Natural killer cell (primary cell): ENCODE measurements at regions not wholly inside any gene's neighbourhood (a gene's known extent, or its start where the extent isn't known, plus 50 kb on each side); places are given as distances from the start of the nearest gene placed in this dataset.

Source experiments
- ATAC-seq, 3 donors: fragments of 150-1000 bp in 2 of 3; fragments of 200-7000 bp in 1 of 3; cut with Tn5 transposase; 1 replicate in 1 of 3; 2 replicates in 2 of 3; pipeline ENCODE4 v1.10.0; 2021; ENCODE audit warnings: mild to moderate bottlenecking in 2 of 3, moderate library complexity in 2 of 3
- DNase-seq, 2 donors: peaks; one replicate each; pipeline versions ENCODE4 v3.0.0 to v3.0.0-alpha.2; 2013 to 2021; ENCODE audit warnings: mixed read lengths in 1 of 2
- H3K27ac ChIP-seq: one replicate; pipeline ENCODE4 v1.5.1; 2013; ENCODE audit warnings: mild to moderate bottlenecking, low read length
- H3K27me3 ChIP-seq: one replicate; pipeline ENCODE4 v1.6.1; 2013; ENCODE audit warnings: low read length; ENCODE audit not compliant: control insufficient read depth, insufficient read depth
- H3K36me3 ChIP-seq: one replicate; pipeline ENCODE4 v1.6.1; 2013; ENCODE audit warnings: low read length; ENCODE audit not compliant: control insufficient read depth, insufficient read depth
- H3K4me1 ChIP-seq: one replicate; pipeline ENCODE4 v1.6.1; 2013; ENCODE audit warnings: low read length; ENCODE audit not compliant: control insufficient read depth, insufficient read depth
- H3K4me3 ChIP-seq: one replicate; pipeline ENCODE4 v1.5.1; 2013; ENCODE audit warnings: low read length
- H3K9me3 ChIP-seq: one replicate; pipeline ENCODE4 v1.6.1; 2013; ENCODE audit warnings: low read length; ENCODE audit not compliant: control insufficient read depth, insufficient read depth
- H3K27ac Mint-ChIP-seq, 2 donors: one replicate each; pipeline ENCODE4 v1.8.0; 2022; ENCODE audit warnings: mild to moderate bottlenecking in 2 of 2, mixed read lengths in 2 of 2, moderate library complexity in 1 of 2
- H3K27me3 Mint-ChIP-seq, 2 donors: one replicate each; pipeline ENCODE4 v1.8.0; 2022; ENCODE audit warnings: low read depth in 2 of 2, mixed read lengths in 2 of 2
- H3K36me3 Mint-ChIP-seq: one replicate; pipeline ENCODE4 v1.8.0; 2022; ENCODE audit warnings: mixed read lengths
- H3K4me1 Mint-ChIP-seq, 2 donors: one replicate each; pipeline ENCODE4 v1.8.0; 2022; ENCODE audit warnings: mixed read lengths in 2 of 2
- H3K4me3 Mint-ChIP-seq: one replicate; pipeline ENCODE4 v1.8.0; 2022; ENCODE audit warnings: mild to moderate bottlenecking, moderate library complexity, mixed read lengths
- H3K9me3 Mint-ChIP-seq, 2 donors: one replicate each; pipeline ENCODE4 v1.8.0; 2022; ENCODE audit warnings: mixed read lengths in 2 of 2
- CTCF ChIP-seq: fragments of 200-600 bp; IDR thresholded peaks from one replicate; pipeline ENCODE4 v1.8.0; 2022; ENCODE audit warnings: antibody characterized with exemption
- WGBS: methylation state at CpG from one replicate; pipeline ENCODE4 v1.1.7; 2013; ENCODE audit warnings: missing lambda C conversion rate; ENCODE audit not compliant: insufficient coverage; 5-methylcytosine and 5-hydroxymethylcytosine counted together
- intact Hi-C: fragments of 100-400 bp; cut with micrococcal nuclease; formaldehyde crosslinking; loops from one replicate; pipeline ENCODE4 v1.14.2; 2022

GRCh38 chr16:65306300-65306699 is 184.4 kb upstream of the CDH11 start:
- H3K9me3 Mint-ChIP-seq: peaks cover 0 to 3% of the 10 kb centered on the region in 2 donors
- Histone ChIP-seq H3K4me3 (no peak overlapping the region), H3K36me3 (no peaks in the 10 kb centered on the region), H3K27me3 (no peaks in the 10 kb centered on the region), H3K9me3 (no peaks in the 10 kb centered on the region), H3K27ac (no peak overlapping the region), H3K4me1 (no peaks in the 10 kb centered on the region)
- H3K4me1 Mint-ChIP-seq: no peaks in the 10 kb centered on the region
- H3K4me3 Mint-ChIP-seq: no peak overlapping the region
- no peak for DNase-seq
- H3K36me3 Mint-ChIP-seq: no peaks in the 10 kb centered on the region
- ATAC-seq: no peak
- intact Hi-C loops: no loop called here
- no peak overlapping the region for H3K27ac Mint-ChIP-seq
- 76% methylated on average over 1 of the region's 1 CpG for WGBS
- TF ChIP-seq CTCF: no peak
- no peaks in the 10 kb centered on the region for H3K27me3 Mint-ChIP-seq

DNA sequence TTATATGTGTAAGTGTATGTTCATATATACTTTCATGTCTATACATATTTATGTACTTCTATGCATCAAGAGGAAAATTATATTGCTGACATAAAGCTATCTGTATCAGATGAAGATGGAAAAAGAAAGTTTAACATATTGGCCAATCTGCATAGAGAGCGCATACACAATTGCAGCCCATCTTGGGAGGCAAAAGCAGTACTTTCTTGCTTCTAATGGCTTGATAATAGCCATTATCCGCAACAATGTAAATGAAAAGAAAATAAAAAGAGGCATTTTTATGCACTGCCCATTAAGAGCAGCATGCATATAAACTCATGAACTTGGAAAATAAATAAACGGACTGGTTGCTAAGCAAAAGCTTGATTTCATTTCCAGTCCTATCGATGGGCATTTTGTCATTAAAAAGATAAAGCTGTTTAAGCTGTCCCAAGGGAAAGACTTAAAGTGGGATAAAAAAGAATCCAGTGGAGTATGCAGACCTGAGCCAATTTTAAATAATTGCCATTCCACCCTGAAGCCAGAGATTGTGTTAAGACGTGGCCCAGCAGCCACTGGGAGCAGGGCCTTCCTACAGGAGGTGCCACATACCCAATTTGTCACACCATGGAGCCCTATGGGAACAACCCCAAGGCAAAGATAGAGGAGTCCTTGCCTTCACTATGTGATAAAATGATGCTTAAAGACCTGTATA is 183.6 kb upstream of the CDH11 start:
- Histone ChIP-seq H3K27me3 (no peaks in the 10 kb centered on the region), H3K4me3 (no peak overlapping the region), H3K36me3 (no peaks in the 10 kb centered on the region), H3K9me3 (no peaks in the 10 kb centered on the region), H3K27ac (no peak overlapping the region), H3K4me1 (no peaks in the 10 kb centered on the region)
- Mint-ChIP-seq H3K4me1 (no peaks in the 10 kb centered on the region), H3K27me3 (no peaks in the 10 kb centered on the region), H3K4me3 (no peak overlapping the region), H3K9me3 (peaks cover 0 to 3% of the 10 kb centered on the region in 2 donors), H3K27ac (no peak overlapping the region), H3K36me3 (no peaks in the 10 kb centered on the region)
- intact Hi-C loops: no loop called here
- no peak for ATAC-seq
- WGBS: 88% methylated on average over 4 of the region's 5 CpGs
- DNase-seq: no peak
- TF ChIP-seq CTCF: no peak

DNA sequence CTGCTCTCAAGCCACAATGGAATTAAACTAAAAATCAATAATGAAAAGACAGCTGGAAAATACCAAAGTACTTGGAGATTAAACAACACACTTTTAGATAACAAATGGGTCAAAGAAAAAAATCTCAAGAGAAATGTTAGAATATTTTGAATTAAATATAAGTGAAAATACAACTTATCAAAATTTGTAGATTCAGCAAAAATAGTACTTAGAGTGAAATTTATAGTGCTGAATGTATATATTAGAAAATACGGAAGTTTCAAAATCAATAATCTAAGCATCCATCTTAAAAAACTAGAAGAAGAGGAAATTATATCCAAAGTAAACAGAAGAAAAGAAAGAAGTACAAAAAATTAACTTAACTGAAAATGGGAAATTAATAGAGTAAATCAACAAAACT is 179.2 kb upstream of the CDH11 start:
- no CpG with 5 or more reads among the region's 1 CpG for WGBS
- DNase-seq: no peak

More for the DNA sequence above, 179.2 kb upstream of the CDH11 start:
- H3K4me3 Mint-ChIP-seq: no peak overlapping the region
- no peak overlapping the region for H3K27ac Mint-ChIP-seq
- H3K27ac ChIP-seq: no peak overlapping the region
- TF ChIP-seq CTCF: no peak
- H3K4me1 Mint-ChIP-seq: no peaks in the 10 kb centered on the region
- no peaks in the 10 kb centered on the region for H3K4me1 ChIP-seq
- no peaks in the 10 kb centered on the region for H3K27me3 ChIP-seq
- no peak overlapping the region for H3K4me3 ChIP-seq
- H3K36me3 ChIP-seq: no peaks in the 10 kb centered on the region
- peaks cover 2% of the 10 kb centered on the region for H3K9me3 ChIP-seq
- no peaks in the 10 kb centered on the region for H3K27me3 Mint-ChIP-seq
- intact Hi-C loops: no loop called here
- ATAC-seq: no peak
- no peaks in the 10 kb centered on the region for H3K36me3 Mint-ChIP-seq
- H3K9me3 Mint-ChIP-seq: peaks cover 0 to 2% of the 10 kb centered on the region in 2 donors
